ENCODE measurements at regions not wholly inside any gene's neighbourhood (a gene's known extent, or its start where the extent isn't known, plus 50 kb on each side); places are given as distances from the start of the nearest gene placed in this dataset.

GRCh38 chr1:104468282-104468681 is 718.6 kb downstream of the AMY1C start:
- DNase-seq (ENCODE audit: extremely low read depth, low read depth), result no peak
- TF ChIP-seq, protein P1, sequence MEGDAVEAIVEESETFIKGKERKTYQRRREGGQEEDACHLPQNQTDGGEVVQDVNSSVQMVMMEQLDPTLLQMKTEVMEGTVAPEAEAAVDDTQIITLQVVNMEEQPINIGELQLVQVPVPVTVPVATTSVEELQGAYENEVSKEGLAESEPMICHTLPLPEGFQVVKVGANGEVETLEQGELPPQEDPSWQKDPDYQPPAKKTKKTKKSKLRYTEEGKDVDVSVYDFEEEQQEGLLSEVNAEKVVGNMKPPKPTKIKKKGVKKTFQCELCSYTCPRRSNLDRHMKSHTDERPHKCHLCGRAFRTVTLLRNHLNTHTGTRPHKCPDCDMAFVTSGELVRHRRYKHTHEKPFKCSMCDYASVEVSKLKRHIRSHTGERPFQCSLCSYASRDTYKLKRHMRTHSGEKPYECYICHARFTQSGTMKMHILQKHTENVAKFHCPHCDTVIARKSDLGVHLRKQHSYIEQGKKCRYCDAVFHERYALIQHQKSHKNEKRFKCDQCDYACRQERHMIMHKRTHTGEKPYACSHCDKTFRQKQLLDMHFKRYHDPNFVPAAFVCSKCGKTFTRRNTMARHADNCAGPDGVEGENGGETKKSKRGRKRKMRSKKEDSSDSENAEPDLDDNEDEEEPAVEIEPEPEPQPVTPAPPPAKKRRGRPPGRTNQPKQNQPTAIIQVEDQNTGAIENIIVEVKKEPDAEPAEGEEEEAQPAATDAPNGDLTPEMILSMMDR (IDR thresholded peaks at IDR 0.05; ENCODE audit: low read depth, low read length), result no peak

GRCh38 chr1:104476126-104476525 is 726.4 kb downstream of the AMY1C start:
- TF ChIP-seq, protein P1 (IDR thresholded peaks at IDR 0.05; ENCODE audit: low read depth, low read length), result no peak
- no peak for DNase-seq (ENCODE audit: extremely low read depth, low read depth)

GRCh38 chr1:104488296-104489015 is 738.8 kb downstream of the AMY1C start:
- TF ChIP-seq, protein P1 (IDR thresholded peaks at IDR 0.05; ENCODE audit: low read depth, low read length), result no peak

GRCh38 chr1:104526158-104526795 is 776.6 kb downstream of the AMY1C start:
- no peak for DNase-seq (ENCODE audit: extremely low read depth, low read depth)
- TF ChIP-seq, protein P1 (IDR thresholded peaks at IDR 0.05; ENCODE audit: low read depth, low read length), result no peak

More at GRCh38 chr1:104488296-104489015, 738.8 kb downstream of the AMY1C start:
- DNase-seq (ENCODE audit: extremely low read depth, low read depth), result no peak

- TF ChIP-seq, protein P1 (IDR thresholded peaks at IDR 0.05; ENCODE audit: low read depth, low read length), result no peak
- no peak for DNase-seq (ENCODE audit: extremely low read depth, low read depth)
Observed at GRCh38 chr1:104531990-104532389, 782.3 kb downstream of the AMY1C start.

DNA sequence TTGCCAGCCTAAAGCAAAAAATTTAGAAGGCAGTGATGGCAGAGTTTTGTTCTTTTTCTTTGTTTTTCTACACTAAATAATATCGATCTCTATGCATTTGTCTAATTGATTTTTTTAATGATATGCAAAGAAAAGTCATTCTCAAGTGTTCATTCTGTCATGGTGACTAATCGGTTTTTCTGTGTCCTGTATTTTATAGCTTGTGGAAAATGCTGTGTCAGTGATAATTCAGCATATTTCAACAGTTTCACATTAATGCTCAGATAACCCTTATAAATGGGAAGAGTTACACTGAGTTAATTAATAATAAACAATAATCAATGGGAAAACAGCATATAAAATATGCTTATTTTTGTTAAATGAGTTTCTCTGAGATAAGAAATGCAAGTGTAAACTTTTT is 824.9 kb downstream of the AMY1C start:
- no peak for DNase-seq (ENCODE audit: extremely low read depth, low read depth)
- TF ChIP-seq, protein P1 (IDR thresholded peaks at IDR 0.05; ENCODE audit: low read depth, low read length), result no peak

DNA sequence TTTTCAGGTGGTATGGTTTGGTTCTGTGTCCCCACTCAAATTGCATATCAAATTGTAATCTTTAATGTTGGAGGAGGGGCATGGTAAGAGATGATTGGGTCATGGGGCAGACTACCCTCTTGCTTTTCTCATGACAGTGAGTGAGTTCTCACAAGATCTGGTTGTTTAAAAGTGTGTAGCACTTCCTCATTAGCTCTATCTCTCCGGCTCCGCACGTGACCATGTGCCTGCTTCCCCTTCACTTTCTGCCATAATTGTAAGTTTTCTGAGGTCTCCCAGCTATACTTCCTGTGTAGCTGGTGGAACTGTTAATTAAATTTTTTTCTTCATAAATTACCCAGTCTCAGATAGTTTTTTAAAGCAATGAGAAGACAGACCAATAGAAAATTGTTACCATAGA is 843.2 kb downstream of the AMY1C start:
- TF ChIP-seq, protein P1 (IDR thresholded peaks at IDR 0.05; ENCODE audit: low read depth, low read length), result no peak

More for the DNA sequence above, 843.2 kb downstream of the AMY1C start:
- no peak for DNase-seq (ENCODE audit: extremely low read depth, low read depth)
